ENCODE measurements at regions not wholly inside any gene's neighbourhood (a gene's known extent, or its start where the extent isn't known, plus 50 kb on each side); places are given as distances from the start of the nearest gene placed in this dataset.

DNA sequence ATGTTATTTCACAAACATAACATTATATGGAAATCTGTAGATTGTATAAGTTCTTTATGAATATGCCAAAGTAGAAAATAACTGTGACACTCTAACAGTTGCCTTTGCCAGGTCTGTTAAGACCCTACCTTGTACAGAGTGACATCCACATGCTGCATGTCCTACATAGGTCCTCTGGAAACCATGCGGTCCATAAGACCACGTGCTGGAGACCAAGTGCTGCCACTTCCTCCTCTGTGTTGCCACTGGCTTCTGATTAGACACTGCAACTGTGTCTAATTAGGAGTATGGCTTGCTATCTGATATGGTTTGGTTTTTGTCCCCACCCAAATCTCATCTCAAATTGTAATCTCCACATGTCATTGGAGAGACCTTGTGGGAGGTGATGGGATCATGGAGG lies 855.5 kb upstream of the SEMA6D start:
- TF ChIP-seq MYBL2 (CRISPR knock-in tag; IDR thresholded peaks at IDR 0.05), result no peak
- TF ChIP-seq, protein P1, sequence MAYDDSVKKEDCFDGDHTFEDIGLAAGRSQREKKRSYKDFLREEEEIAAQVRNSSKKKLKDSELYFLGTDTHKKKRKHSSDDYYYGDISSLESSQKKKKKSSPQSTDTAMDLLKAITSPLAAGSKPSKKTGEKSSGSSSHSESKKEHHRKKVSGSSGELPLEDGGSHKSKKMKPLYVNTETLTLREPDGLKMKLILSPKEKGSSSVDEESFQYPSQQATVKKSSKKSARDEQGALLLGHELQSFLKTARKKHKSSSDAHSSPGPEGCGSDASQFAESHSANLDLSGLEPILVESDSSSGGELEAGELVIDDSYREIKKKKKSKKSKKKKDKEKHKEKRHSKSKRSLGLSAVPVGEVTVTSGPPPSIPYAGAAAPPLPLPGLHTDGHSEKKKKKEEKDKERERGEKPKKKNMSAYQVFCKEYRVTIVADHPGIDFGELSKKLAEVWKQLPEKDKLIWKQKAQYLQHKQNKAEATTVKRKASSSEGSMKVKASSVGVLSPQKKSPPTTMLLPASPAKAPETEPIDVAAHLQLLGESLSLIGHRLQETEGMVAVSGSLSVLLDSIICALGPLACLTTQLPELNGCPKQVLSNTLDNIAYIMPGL (CRISPR knock-in tag; IDR thresholded peaks at IDR 0.05), result no peak
- no peak for TF ChIP-seq NFYB (CRISPR knock-in tag; conservative IDR thresholded peaks at IDR 0.05; ENCODE audit: low read depth)
- no peak for TF ChIP-seq ZBTB21 (CRISPR knock-in tag; IDR thresholded peaks at IDR 0.05; ENCODE audit: borderline replicate concordance)
- no peak for TF ChIP-seq SP1 (CRISPR knock-in tag; conservative IDR thresholded peaks at IDR 0.05)
- TF ChIP-seq, protein P2, sequence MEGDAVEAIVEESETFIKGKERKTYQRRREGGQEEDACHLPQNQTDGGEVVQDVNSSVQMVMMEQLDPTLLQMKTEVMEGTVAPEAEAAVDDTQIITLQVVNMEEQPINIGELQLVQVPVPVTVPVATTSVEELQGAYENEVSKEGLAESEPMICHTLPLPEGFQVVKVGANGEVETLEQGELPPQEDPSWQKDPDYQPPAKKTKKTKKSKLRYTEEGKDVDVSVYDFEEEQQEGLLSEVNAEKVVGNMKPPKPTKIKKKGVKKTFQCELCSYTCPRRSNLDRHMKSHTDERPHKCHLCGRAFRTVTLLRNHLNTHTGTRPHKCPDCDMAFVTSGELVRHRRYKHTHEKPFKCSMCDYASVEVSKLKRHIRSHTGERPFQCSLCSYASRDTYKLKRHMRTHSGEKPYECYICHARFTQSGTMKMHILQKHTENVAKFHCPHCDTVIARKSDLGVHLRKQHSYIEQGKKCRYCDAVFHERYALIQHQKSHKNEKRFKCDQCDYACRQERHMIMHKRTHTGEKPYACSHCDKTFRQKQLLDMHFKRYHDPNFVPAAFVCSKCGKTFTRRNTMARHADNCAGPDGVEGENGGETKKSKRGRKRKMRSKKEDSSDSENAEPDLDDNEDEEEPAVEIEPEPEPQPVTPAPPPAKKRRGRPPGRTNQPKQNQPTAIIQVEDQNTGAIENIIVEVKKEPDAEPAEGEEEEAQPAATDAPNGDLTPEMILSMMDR (IDR thresholded peaks at IDR 0.05), result no peak
- TF ChIP-seq, protein P3, sequence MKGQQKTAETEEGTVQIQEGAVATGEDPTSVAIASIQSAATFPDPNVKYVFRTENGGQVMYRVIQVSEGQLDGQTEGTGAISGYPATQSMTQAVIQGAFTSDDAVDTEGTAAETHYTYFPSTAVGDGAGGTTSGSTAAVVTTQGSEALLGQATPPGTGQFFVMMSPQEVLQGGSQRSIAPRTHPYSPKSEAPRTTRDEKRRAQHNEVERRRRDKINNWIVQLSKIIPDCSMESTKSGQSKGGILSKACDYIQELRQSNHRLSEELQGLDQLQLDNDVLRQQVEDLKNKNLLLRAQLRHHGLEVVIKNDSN (CRISPR knock-in tag; IDR thresholded peaks at IDR 0.05), result no peak

Data from WTC11 (cell line).